ENCODE measurements at regions not wholly inside any gene's neighbourhood (a gene's known extent, or its start where the extent isn't known, plus 50 kb on each side); places are given as distances from the start of the nearest gene placed in this dataset.

DNA sequence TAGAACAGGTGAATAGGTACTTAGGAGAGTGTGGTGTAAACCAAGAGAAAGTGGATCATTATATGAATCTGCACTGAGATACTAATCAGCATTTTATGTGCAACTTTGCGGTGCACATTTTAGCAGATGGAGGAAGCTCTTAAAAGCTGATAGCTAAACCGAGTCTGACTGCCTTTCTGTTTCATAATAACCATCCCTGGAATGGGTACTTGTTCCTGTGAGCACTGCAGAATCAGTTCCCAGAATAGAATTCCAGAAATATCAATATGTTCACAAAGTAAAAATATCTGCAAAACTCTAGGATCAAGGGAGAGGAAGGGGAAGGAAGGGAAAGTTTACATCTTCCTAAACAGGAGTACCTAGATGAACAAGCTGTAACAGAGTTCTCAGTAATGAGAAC, 432.2 kb upstream of the HNRNPA3 start:
- H3K27ac Mint-ChIP-seq: no peak overlapping the region

DNA sequence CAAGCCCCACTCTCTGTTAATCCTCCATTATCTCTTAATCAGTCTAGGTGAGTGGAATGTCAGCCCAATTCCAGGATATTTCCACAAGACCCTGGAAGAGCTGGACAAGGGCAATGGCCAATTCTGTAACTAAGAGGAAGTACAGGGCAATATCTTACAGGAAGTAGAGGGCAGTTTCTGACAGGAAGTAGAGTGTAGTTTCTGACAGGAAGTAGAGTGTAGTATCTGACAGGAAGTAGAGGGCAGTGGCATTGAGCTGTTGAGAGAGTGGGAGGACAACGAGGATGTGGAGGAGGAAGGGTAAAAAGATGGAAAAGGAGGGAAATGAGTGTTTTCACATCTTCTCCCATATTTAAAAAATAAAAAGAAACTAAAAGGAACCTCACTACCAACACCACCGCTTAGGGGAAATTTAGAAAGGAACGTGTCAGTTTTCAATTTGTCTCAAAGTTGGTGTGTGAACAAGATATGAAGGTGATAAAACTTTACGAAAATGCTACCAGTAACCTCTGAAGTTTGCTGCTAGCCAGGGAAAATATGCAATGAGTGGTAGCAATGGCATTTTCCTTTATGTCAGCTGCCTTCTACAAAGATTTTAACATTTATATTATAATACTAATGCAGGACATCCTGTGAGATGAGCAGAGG, 430.9 kb upstream of the HNRNPA3 start:
- peaks cover 4% of the 10 kb centered on the region for H3K4me1 Mint-ChIP-seq
- no peaks in the 10 kb centered on the region for H3K36me3 Mint-ChIP-seq (ENCODE audit: low read depth)
- peaks cover 10% of the 10 kb centered on the region for H3K27me3 Mint-ChIP-seq (ENCODE audit: low read depth, poor library complexity)
- peaks cover 5% of the 10 kb centered on the region for H3K9me3 Mint-ChIP-seq
- TF ChIP-seq, protein P1, sequence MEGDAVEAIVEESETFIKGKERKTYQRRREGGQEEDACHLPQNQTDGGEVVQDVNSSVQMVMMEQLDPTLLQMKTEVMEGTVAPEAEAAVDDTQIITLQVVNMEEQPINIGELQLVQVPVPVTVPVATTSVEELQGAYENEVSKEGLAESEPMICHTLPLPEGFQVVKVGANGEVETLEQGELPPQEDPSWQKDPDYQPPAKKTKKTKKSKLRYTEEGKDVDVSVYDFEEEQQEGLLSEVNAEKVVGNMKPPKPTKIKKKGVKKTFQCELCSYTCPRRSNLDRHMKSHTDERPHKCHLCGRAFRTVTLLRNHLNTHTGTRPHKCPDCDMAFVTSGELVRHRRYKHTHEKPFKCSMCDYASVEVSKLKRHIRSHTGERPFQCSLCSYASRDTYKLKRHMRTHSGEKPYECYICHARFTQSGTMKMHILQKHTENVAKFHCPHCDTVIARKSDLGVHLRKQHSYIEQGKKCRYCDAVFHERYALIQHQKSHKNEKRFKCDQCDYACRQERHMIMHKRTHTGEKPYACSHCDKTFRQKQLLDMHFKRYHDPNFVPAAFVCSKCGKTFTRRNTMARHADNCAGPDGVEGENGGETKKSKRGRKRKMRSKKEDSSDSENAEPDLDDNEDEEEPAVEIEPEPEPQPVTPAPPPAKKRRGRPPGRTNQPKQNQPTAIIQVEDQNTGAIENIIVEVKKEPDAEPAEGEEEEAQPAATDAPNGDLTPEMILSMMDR (IDR thresholded peaks at IDR 0.05): no peak
- no peak overlapping the region for H3K27ac Mint-ChIP-seq
- H3K4me3 Mint-ChIP-seq: no peak overlapping the region
- DNase-seq: no peak

More for the DNA sequence above, 432.2 kb upstream of the HNRNPA3 start:
- peaks cover 4% of the 10 kb centered on the region for H3K4me1 Mint-ChIP-seq
- peaks cover 5% of the 10 kb centered on the region for H3K9me3 Mint-ChIP-seq
- H3K27me3 Mint-ChIP-seq (ENCODE audit: low read depth, poor library complexity): peaks cover 7% of the 10 kb centered on the region
- no peak overlapping the region for H3K4me3 Mint-ChIP-seq
- H3K36me3 Mint-ChIP-seq (ENCODE audit: low read depth): no peaks in the 10 kb centered on the region
- TF ChIP-seq, protein P1 (IDR thresholded peaks at IDR 0.05): no peak
- no peak for DNase-seq

DNA sequence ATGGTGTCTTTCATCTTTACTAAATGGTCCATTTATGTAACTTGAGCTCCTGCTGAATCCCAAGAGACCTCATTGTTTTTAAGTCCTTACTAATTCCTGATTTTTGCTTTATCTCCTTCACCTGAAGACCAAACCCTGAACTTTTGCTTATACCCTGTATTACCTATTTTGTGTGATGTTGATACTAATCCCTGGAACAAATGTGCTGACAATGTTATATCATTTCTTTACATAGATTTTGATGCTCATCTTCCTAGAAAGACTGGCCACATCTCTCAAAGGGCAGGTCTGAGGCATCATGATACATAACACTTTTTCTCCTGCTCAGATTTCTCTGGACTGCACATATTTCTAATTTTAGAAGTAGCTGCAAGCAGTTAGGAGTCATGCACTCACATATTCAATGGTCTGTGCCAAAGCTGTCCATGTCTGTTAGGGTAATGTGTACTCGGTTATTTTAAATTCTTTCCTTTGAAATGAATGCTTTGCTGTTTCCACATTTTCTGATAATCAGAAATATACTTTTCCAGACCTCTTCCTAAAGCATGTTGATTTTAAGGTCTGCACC, 427.9 kb upstream of the HNRNPA3 start:
- H3K4me1 Mint-ChIP-seq: peaks cover 4% of the 10 kb centered on the region
- no peak overlapping the region for H3K27ac Mint-ChIP-seq
- H3K27me3 Mint-ChIP-seq (ENCODE audit: low read depth, poor library complexity): peaks cover 15% of the 10 kb centered on the region
- H3K36me3 Mint-ChIP-seq (ENCODE audit: low read depth): no peaks in the 10 kb centered on the region
- TF ChIP-seq, protein P1 (IDR thresholded peaks at IDR 0.05): no peak
- no peak for DNase-seq
- H3K4me3 Mint-ChIP-seq: no peak overlapping the region
- peaks cover 5% of the 10 kb centered on the region for H3K9me3 Mint-ChIP-seq

DNA sequence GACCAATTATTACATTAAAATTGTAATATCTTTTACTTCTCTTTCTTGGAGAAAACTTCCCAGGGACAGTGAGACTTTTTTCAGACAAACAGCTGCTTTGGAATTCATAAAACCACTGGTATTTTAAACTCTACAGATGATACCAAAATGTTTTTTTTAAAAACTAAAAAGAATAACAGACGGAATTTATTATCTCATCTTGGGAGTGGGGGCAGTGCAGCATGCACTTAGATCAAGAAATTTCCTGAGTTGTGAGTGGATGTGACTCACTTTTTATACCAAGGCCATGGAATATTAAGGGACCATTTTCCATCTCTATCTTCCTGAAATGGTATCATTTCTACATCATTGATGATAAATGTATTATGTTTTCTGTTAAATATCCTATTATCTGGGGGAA, 422.8 kb upstream of the HNRNPA3 start:
- Mint-ChIP-seq H3K4me1 (no peaks in the 10 kb centered on the region), H3K27ac (no peak overlapping the region), H3K4me3 (no peak overlapping the region), H3K9me3 (peaks cover 4% of the 10 kb centered on the region), H3K27me3 (ENCODE audit: low read depth, poor library complexity) (peaks cover 24% of the 10 kb centered on the region), H3K36me3 (ENCODE audit: low read depth) (no peaks in the 10 kb centered on the region)
- TF ChIP-seq, protein P1 (IDR thresholded peaks at IDR 0.05): no peak
- DNase-seq: no peak

DNA sequence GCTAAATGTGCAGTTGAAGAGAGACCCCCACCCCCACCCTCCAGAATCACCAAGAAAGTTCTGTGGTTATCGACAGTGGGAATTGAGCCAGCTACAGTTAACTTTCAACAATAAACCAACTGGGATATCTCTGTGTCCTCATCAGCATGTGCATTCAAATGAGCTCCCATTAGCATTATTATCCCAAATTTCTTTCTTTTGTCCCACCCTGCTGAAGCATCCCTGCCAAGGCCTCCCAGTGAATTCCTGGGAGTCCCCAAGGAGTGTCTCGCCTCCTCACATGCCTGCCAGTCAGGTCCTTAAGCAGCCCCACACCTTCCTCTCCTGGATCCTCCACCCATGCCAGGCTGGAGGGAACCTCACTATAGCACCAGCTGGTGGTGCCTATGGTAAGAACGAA, 422.1 kb upstream of the HNRNPA3 start:
- Mint-ChIP-seq H3K27ac (no peak overlapping the region), H3K9me3 (peaks cover 11% of the 10 kb centered on the region), H3K27me3 (ENCODE audit: low read depth, poor library complexity) (peaks cover 20% of the 10 kb centered on the region), H3K36me3 (ENCODE audit: low read depth) (peaks cover 2% of the 10 kb centered on the region), H3K4me3 (no peak overlapping the region), H3K4me1 (no peaks in the 10 kb centered on the region)
- TF ChIP-seq, protein P1 (IDR thresholded peaks at IDR 0.05): no peak
- DNase-seq: no peak

DNA sequence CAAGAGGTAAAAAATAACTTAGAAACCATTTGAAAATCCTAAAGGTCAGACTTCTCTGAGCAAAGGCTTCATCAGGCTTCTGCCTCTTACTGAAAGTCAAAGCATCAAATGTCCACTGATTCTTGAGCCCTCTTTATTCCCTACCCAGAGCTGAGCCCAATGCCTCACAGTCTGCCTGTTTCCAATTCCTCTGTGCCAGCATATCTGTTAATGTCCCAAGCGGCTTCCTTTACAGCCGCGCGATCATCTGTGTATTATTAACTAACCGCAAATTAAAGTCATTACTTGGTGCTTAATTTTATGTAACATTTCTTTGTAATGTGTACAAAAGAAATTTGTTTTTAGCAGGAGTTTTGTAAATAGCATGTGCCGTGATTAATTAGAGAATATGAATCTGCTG, 418.8 kb upstream of the HNRNPA3 start:
- TF ChIP-seq, protein P1 (IDR thresholded peaks at IDR 0.05): no peak
- Mint-ChIP-seq H3K9me3 (peaks cover 29% of the 10 kb centered on the region), H3K4me1 (no peaks in the 10 kb centered on the region), H3K27me3 (ENCODE audit: low read depth, poor library complexity) (peaks cover 16% of the 10 kb centered on the region), H3K27ac (peak overlapping the region; percentile 72), H3K36me3 (ENCODE audit: low read depth) (peaks cover 11% of the 10 kb centered on the region), H3K4me3 (no peak overlapping the region)
- no peak for DNase-seq
